WTC11 (cell line): ENCODE measurements at regions not wholly inside any gene's neighbourhood (a gene's known extent, or its start where the extent isn't known, plus 50 kb on each side); places are given as distances from the start of the nearest gene placed in this dataset.

Experiments
- ELF4 ChIP-seq: sonication (generic); formaldehyde crosslinking; IDR thresholded peaks from 2 replicates; pipeline ENCODE4 v1.8.1; 2022; ENCODE audit warnings: low read depth, mild to moderate bottlenecking, moderate library complexity, missing genetic modification reagents
- FOXJ3 ChIP-seq: sonication (generic); formaldehyde crosslinking; IDR thresholded peaks from 2 replicates; pipeline ENCODE4 v1.9.0; 2021; ENCODE audit warnings: missing genetic modification reagents, mild to moderate bottlenecking, borderline replicate concordance
- FOXK1 ChIP-seq: sonication (generic); formaldehyde crosslinking; IDR thresholded peaks from 2 replicates; pipeline ENCODE4 v1.8.0; 2022; ENCODE audit warnings: mild to moderate bottlenecking, moderate library complexity, missing genetic modification reagents
- ZNF219 ChIP-seq: sonication (generic); formaldehyde crosslinking; IDR thresholded peaks from 2 replicates; pipeline ENCODE4 v1.8.0; 2023; ENCODE audit warnings: missing genetic modification reagents, mild to moderate bottlenecking, borderline replicate concordance
- ZNF671 ChIP-seq: fragments of 250-450 bp; sonication (Bioruptor Pico); IDR thresholded peaks from 2 replicates; pipeline ENCODE4 v1.8.0; 2021; ENCODE audit warnings: mild to moderate bottlenecking
- TF ChIP-seq, protein P1 (sequence below): fragments of 200-600 bp; IDR thresholded peaks from 2 replicates; pipeline ENCODE4 v1.8.0; 2022; ENCODE audit warnings: antibody characterized with exemption
- TF ChIP-seq, protein P2 (sequence below): sonication (generic); formaldehyde crosslinking; IDR thresholded peaks from 2 replicates; pipeline ENCODE4 v1.8.0; 2023; ENCODE audit warnings: missing genetic modification reagents
- TF ChIP-seq, protein P3 (sequence below): sonication (generic); formaldehyde crosslinking; IDR thresholded peaks from 2 replicates; pipeline ENCODE4 v1.8.0; 2022; ENCODE audit warnings: mild to moderate bottlenecking, missing genetic modification reagents
- TF ChIP-seq, protein P4 (sequence below): sonication (generic); formaldehyde crosslinking; IDR thresholded peaks from 2 replicates; pipeline ENCODE4 v1.8.1; 2022; ENCODE audit warnings: low read depth, mild to moderate bottlenecking, moderate library complexity, missing genetic modification reagents, borderline replicate concordance
- TF ChIP-seq, protein P5 (sequence below): sonication (generic); formaldehyde crosslinking; IDR thresholded peaks from 2 replicates; pipeline ENCODE4 v1.8.1; 2023; ENCODE audit warnings: mild to moderate bottlenecking, missing genetic modification reagents, moderate library complexity
- TF ChIP-seq, protein P6 (sequence below): sonication (generic); formaldehyde crosslinking; IDR thresholded peaks from 2 replicates; pipeline ENCODE4 v1.8.0; 2022; ENCODE audit warnings: missing genetic modification reagents
- TF ChIP-seq, protein P7 (sequence below): sonication (generic); formaldehyde crosslinking; IDR thresholded peaks from 2 replicates; pipeline ENCODE4 v1.8.0; 2022; ENCODE audit warnings: mild to moderate bottlenecking, missing genetic modification reagents
- TF ChIP-seq, protein P8 (sequence below): sonication (generic); formaldehyde crosslinking; conservative IDR thresholded peaks from 2 replicates; pipeline ENCODE4 v1.8.1; 2022; ENCODE audit warnings: mild to moderate bottlenecking, missing genetic modification reagents
- TF ChIP-seq, protein P9 (sequence below): sonication (generic); formaldehyde crosslinking; IDR thresholded peaks from 2 replicates; pipeline ENCODE4 v1.8.1; 2022; ENCODE audit warnings: mild to moderate bottlenecking, missing genetic modification reagents, moderate library complexity, borderline replicate concordance

DNA sequence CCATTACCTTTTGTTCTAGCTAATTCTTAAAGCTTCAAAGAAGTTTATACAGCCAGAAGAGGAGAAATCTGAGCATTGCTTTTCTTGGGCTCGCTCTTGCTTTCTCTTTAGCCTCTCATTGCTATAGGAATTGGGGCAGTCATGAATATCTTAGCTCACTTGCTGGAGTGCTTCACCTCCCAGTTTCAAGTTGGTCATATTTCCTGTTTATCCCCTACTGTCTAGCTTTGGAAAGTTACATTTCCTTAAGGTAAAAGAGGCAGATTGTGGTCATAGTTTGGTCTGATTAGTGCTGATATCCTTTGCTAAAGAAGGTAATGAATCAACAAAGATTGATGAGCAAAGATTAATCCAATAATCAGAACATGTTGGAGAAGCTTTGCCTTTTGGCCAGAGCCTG lies 77.7 kb upstream of the GLI3 start:
- TF ChIP-seq ELF4, result no peak
- TF ChIP-seq, protein P1, sequence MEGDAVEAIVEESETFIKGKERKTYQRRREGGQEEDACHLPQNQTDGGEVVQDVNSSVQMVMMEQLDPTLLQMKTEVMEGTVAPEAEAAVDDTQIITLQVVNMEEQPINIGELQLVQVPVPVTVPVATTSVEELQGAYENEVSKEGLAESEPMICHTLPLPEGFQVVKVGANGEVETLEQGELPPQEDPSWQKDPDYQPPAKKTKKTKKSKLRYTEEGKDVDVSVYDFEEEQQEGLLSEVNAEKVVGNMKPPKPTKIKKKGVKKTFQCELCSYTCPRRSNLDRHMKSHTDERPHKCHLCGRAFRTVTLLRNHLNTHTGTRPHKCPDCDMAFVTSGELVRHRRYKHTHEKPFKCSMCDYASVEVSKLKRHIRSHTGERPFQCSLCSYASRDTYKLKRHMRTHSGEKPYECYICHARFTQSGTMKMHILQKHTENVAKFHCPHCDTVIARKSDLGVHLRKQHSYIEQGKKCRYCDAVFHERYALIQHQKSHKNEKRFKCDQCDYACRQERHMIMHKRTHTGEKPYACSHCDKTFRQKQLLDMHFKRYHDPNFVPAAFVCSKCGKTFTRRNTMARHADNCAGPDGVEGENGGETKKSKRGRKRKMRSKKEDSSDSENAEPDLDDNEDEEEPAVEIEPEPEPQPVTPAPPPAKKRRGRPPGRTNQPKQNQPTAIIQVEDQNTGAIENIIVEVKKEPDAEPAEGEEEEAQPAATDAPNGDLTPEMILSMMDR, result no peak
- TF ChIP-seq, protein P2, sequence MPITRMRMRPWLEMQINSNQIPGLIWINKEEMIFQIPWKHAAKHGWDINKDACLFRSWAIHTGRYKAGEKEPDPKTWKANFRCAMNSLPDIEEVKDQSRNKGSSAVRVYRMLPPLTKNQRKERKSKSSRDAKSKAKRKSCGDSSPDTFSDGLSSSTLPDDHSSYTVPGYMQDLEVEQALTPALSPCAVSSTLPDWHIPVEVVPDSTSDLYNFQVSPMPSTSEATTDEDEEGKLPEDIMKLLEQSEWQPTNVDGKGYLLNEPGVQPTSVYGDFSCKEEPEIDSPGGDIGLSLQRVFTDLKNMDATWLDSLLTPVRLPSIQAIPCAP (CRISPR knock-in tag), result no peak
- TF ChIP-seq, protein P3, sequence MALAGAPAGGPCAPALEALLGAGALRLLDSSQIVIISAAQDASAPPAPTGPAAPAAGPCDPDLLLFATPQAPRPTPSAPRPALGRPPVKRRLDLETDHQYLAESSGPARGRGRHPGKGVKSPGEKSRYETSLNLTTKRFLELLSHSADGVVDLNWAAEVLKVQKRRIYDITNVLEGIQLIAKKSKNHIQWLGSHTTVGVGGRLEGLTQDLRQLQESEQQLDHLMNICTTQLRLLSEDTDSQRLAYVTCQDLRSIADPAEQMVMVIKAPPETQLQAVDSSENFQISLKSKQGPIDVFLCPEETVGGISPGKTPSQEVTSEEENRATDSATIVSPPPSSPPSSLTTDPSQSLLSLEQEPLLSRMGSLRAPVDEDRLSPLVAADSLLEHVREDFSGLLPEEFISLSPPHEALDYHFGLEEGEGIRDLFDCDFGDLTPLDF (CRISPR knock-in tag), result no peak
- TF ChIP-seq, protein P4, sequence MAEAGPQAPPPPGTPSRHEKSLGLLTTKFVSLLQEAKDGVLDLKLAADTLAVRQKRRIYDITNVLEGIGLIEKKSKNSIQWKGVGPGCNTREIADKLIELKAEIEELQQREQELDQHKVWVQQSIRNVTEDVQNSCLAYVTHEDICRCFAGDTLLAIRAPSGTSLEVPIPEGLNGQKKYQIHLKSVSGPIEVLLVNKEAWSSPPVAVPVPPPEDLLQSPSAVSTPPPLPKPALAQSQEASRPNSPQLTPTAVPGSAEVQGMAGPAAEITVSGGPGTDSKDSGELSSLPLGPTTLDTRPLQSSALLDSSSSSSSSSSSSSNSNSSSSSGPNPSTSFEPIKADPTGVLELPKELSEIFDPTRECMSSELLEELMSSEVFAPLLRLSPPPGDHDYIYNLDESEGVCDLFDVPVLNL (CRISPR knock-in tag), result no peak
- TF ChIP-seq ZNF671 (CRISPR knock-in tag), result no peak
- TF ChIP-seq, protein P5, sequence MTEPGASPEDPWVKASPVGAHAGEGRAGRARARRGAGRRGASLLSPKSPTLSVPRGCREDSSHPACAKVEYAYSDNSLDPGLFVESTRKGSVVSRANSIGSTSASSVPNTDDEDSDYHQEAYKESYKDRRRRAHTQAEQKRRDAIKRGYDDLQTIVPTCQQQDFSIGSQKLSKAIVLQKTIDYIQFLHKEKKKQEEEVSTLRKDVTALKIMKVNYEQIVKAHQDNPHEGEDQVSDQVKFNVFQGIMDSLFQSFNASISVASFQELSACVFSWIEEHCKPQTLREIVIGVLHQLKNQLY, result no peak
- no peak for TF ChIP-seq FOXK1 (CRISPR knock-in tag)
- TF ChIP-seq, protein P6, sequence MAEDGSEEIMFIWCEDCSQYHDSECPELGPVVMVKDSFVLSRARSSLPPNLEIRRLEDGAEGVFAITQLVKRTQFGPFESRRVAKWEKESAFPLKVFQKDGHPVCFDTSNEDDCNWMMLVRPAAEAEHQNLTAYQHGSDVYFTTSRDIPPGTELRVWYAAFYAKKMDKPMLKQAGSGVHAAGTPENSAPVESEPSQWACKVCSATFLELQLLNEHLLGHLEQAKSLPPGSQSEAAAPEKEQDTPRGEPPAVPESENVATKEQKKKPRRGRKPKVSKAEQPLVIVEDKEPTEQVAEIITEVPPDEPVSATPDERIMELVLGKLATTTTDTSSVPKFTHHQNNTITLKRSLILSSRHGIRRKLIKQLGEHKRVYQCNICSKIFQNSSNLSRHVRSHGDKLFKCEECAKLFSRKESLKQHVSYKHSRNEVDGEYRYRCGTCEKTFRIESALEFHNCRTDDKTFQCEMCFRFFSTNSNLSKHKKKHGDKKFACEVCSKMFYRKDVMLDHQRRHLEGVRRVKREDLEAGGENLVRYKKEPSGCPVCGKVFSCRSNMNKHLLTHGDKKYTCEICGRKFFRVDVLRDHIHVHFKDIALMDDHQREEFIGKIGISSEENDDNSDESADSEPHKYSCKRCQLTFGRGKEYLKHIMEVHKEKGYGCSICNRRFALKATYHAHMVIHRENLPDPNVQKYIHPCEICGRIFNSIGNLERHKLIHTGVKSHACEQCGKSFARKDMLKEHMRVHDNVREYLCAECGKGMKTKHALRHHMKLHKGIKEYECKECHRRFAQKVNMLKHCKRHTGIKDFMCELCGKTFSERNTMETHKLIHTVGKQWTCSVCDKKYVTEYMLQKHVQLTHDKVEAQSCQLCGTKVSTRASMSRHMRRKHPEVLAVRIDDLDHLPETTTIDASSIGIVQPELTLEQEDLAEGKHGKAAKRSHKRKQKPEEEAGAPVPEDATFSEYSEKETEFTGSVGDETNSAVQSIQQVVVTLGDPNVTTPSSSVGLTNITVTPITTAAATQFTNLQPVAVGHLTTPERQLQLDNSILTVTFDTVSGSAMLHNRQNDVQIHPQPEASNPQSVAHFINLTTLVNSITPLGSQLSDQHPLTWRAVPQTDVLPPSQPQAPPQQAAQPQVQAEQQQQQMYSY (CRISPR knock-in tag), result no peak
- TF ChIP-seq, protein P7, sequence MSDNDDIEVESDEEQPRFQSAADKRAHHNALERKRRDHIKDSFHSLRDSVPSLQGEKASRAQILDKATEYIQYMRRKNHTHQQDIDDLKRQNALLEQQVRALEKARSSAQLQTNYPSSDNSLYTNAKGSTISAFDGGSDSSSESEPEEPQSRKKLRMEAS, result no peak
- no peak for TF ChIP-seq FOXJ3 (CRISPR knock-in tag)
- TF ChIP-seq, protein P8, sequence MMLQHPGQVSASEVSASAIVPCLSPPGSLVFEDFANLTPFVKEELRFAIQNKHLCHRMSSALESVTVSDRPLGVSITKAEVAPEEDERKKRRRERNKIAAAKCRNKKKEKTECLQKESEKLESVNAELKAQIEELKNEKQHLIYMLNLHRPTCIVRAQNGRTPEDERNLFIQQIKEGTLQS (CRISPR knock-in tag), result no peak
- TF ChIP-seq, protein P9, sequence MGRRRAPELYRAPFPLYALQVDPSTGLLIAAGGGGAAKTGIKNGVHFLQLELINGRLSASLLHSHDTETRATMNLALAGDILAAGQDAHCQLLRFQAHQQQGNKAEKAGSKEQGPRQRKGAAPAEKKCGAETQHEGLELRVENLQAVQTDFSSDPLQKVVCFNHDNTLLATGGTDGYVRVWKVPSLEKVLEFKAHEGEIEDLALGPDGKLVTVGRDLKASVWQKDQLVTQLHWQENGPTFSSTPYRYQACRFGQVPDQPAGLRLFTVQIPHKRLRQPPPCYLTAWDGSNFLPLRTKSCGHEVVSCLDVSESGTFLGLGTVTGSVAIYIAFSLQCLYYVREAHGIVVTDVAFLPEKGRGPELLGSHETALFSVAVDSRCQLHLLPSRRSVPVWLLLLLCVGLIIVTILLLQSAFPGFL (CRISPR knock-in tag), result no peak
- TF ChIP-seq ZNF219 (CRISPR knock-in tag), result no peak
